Sigmoid colon (tissue), 4 donors: ENCODE measurements at regions not wholly inside any gene's neighbourhood (a gene's known extent, or its start where the extent isn't known, plus 50 kb on each side); places are given as distances from the start of the nearest gene placed in this dataset.

ENCODE experiments used
- CTCF ChIP-seq, 4 experiments: fragments of 450-650 bp in 3 of 4; fragments of 200-600 bp in 1 of 4; IDR thresholded peaks; one replicate each; pipeline ENCODE4 v1.5.1; 2016 to 2019; ENCODE audit warnings: antibody characterized with exemption in 4 of 4, mild to moderate bottlenecking in 3 of 4, moderate library complexity in 2 of 4
- EP300 ChIP-seq, 4 donors: sonication (generic); formaldehyde crosslinking; IDR thresholded peaks; one replicate each; pipeline ENCODE4 v1.6.1; 2017; ENCODE audit warnings: antibody characterized with exemption in 4 of 4
- POLR2AphosphoS5 ChIP-seq, 4 donors: sonication (generic); formaldehyde crosslinking; IDR thresholded peaks; one replicate each; pipeline ENCODE4 v1.6.1; 2017; ENCODE audit warnings: antibody characterized with exemption in 4 of 4

GRCh38 chr21:35438643-35439404, 389.7 kb upstream of the RUNX1 start:
- TF ChIP-seq POLR2AphosphoS5 (IDR thresholded peaks at IDR 0.05): no peak
- TF ChIP-seq CTCF (IDR thresholded peaks at IDR 0.05): no peak
- no peak for TF ChIP-seq EP300 (IDR thresholded peaks at IDR 0.05)
